ENCODE measurements at regions not wholly inside any gene's neighbourhood (a gene's known extent, or its start where the extent isn't known, plus 50 kb on each side); places are given as distances from the start of the nearest gene placed in this dataset.

DNA sequence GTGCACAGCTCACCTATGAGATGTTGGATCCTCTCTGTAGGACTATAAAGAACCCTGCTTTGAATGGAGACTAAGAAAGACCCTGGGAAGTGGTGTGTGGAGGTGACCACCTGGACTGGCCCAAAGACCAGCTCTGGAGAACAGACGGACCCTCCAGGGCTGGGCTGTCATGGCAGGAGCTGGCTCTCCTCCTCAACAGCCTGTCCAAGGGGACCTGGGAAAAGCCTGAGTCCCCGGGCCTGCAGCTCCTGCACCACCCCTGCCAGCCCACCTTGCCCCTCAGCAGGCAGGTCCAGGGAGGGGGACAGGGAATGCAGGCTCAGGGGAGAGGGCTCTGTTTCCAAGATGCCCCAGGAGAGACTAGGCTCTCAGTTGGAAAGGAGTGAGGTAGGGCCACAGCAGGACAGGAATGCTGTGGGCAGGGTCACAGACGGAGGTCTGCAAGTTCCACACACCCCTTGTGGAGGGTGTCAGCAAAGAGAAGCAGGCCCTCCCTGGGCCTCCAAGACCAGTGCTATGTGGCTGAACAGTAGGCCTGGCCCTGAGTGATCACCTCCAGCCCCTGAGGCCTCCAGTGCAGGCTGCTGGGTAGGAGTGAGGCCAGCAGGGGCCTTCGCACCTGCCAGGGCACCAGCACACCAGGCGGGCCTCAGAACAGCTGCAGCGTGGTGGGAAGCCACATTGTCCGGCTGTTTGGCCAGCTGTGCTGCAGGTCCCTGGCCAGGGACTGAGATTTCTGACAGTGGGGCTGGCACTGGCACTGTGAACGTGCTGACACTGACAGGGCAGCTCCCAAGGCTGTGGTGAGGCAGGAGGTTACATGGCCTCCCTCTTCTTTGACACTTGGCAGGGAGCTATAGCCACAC lies 86.4 kb upstream of the OTOS start:
- no peak for DNase-seq (ENCODE audit: low spot score)

DNA sequence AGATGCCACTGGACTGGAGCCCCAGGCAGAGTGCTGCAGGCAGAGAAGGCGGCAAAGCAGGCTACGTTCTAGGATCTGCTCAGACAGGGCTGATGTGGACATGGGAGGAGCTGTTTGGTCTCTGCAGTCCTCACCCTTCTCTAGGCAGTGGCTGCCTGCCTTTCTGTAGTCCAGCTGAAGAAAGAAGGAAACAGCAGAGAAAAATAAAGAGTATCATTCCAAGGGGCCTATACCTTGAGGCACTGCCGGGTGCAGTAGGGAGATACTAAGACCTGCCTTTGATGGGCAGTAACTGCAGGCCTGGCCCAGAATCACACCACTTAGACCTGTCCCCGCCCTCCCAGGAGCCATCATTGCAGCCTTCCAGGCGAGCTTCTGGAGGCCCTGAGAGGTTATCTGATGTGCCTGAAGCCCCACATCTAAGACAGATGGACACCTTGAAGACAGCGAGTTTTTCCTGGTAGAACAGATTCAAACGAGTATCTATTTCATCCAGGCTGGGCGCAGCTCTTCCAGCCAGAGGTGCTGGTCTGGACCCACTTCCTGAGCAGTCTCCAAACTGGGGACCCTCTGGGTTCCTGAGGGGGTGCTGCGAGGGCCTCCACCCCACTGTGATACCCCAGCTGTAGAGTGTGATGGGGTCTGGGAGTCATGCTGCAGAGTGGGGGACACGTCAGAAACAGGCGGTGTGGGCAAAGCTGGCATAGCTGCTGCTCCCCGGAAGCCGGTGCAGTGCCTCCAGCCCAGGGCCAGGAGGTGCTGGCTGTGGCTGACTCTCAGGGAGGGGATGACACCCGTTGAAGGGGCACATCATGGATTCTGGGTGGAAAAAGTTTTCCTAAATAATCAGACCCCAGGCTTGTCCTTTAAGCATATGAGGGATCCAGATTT lies 87.3 kb upstream of the OTOS start:
- DNase-seq (ENCODE audit: low spot score) = no peak

DNA sequence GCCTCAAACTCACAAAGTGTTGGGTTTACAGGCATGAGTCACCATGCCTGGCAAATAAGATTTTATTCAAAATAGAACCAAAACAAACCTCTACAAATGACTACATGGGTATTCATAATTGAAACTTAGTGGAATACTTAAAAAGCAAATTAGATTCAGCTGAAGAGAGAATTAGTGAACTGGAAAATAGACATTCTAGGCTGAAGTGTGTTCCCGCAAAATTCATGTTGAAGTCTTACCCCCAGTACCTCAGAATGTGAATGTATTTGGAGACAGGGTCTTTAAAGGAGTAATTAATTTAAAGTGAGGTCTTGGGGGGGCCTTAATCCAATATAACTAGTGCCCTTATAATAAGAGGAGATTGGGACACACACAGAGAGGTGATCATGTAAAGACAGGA lies 88.5 kb upstream of the OTOS start:
- DNase-seq (ENCODE audit: low spot score) = no peak

DNA sequence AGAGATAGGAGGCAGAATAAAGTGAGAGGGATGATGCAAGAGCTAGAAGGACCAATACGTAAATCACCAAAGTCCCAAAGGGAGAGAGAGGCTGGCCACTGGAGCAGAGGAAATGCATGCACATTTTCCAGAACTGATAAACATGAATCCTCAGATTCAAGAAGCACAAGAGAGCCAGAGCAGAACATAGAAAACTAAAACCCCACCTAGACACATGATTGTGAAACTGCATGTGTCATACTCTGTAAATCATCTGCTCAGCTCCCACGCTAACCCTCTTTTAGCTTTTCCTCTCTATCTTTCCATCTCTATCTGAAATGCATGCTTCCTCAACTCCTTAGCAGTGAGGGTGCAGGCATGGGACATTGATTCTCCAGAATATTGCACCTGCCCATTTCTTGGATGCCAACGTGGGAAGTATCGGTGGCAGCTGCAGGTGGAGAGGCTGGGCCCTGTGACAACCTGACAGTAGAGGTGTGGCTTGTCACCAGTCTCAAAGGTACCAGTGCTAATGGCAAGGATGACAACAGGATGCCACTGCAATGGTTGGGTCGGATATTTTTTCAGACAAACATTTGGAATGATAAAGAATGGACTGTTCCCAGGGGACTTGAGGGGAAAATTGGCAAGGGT lies 89.3 kb upstream of the OTOS start:
- no peak for DNase-seq (ENCODE audit: low spot score)

DNA sequence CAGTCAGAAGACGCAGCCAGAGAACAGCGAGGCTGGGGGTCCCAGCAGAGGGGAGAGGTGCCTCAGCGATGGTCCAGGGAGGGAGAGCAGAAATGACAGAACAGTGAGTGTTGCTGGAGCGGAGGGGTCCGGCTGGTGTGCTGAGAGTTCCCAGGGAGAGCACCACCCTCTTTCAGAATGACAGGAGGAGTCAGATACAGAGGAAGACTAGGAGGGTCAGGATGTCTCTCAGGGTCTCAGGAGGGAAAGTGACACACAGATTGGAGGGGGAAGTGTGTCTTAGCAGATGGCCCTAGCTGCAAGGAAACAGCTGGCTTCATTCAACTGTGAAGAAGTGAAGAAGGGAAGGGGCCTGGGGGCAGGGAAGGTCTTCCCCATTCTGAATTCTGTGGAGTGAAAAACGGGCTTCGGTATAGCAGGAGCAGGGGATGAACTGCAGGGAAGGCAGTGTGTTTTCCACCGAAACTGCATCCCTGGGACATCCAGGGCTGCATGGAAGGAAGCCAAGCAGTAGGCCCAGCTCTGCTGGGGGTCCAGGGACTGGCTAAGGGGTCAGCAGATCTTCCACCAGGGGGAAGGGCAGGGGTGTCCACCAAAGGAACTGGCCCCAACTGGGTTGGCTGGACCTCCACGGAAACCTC lies 90.0 kb upstream of the OTOS start:
- no peak for DNase-seq (ENCODE audit: low spot score)

DNA sequence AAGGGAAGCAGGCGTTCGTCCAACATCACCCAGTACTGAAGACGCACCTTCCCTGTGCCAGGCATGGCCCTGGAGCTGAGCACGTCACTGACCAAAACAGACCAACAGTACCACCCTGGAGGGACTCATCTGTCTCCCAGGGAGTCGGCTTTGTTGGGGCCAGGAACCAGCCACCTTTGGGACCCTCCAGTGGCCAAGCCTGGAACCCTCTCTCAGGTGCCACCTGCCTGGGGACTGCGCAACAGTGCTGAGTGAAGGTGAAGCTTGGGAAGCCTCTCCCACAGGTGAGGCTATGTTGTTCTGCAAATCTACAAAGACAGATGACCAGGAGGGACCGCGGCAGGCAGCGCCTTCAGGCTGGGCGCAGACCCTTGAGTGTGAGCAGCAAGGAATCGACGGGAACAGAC lies 91.4 kb upstream of the OTOS start:
- DNase-seq (ENCODE audit: low spot score) = no peak

DNA sequence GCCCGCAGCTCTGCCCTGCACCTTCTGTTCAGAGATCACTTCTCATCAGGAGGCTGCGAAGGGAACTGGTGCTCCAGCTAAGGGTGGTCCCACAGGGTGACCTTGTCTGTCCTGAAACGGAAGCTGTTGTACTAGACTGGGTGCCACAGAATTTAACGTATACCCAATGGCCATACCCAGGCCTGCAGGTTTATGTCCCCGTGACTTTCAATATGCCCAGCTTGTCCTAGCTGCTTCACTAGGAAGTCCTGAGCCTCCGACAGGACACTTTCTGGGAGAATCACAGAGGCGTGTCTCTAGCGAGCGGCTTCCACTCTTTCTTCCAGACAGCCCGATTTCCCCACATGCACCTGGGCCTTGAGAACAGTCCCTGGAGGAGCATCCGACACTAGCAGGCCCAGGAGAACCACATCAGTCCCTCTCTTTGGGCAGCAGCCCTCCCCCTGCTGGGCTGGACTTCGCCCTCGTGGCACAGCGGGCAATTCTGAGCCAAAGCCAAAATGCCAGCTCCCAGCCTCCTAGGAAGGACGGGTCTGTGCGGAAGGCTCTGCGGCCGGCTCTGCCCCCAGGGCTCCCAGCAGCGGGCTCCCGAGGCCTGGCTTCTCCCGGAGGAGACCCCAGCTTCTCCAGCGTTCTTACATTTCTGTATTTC lies 91.9 kb upstream of the OTOS start:
- no peak for DNase-seq (ENCODE audit: low spot score)

GRCh38 chr2:240232961-240233884 lies 92.8 kb upstream of the OTOS start:
- peak; percentile 87 for DNase-seq (ENCODE audit: low spot score)

GRCh38 chr2:240233885-240234502 lies 93.5 kb upstream of the OTOS start:
- no peak for DNase-seq (ENCODE audit: low spot score)

- DNase-seq (ENCODE audit: low spot score) = peak; percentile 23
Observed at GRCh38 chr2:240234503-240234951, 94.1 kb upstream of the OTOS start.

GRCh38 chr2:240235149-240235803 lies 94.8 kb upstream of the OTOS start:
- DNase-seq (ENCODE audit: low spot score) = no peak

GRCh38 chr2:240235811-240236210 lies 95.4 kb upstream of the OTOS start:
- DNase-seq (ENCODE audit: low spot score) = no peak

GRCh38 chr2:240236217-240237111 lies 96.0 kb upstream of the OTOS start:
- DNase-seq (ENCODE audit: low spot score) = no peak

DNA sequence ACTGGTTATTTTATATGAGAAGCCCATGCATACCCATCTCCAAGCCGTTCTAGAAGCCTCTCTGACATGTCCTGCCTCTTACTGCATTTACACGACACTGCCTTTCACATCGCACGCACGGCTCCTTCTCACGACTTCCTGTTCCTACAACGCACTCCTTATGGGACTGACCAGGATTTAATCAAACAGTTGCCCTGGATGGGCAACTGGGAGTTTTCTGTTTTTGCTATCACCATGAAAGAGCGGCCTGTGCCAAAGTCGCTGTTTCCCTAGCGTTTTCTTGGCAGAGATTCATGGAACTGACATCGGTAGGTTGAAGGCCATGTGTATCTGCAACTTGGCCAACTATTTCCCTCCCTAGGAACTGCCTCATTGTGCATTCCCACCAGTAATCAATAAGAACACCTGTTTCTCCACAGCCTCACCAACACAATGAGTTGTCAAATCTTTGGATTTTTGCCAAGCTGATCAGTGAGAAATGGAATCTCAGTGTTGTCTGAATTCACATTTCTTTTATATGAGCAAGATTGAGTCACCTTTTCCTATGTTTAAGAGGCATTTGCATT lies 97.2 kb upstream of the OTOS start:
- DNase-seq (ENCODE audit: low spot score) = peak; percentile 45

DNA sequence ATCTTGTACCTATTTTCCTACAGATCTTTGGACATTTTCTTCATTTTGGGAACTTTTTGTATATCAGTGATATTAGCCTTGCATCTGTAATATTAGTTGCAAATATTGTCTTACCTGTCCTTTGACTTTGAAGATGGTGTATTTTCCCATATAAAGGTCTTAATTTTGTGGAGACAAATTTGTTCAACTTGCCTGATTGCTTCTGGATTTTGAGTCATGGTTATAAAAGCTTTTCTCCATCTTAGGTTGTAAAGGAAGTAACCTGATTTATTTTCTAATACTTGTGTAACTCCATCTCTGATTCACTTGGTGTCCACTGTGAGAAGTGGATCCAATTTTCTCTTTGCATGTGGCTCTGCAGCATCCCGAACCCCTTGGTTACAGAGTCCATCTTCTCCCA lies 97.7 kb upstream of the OTOS start:
- DNase-seq (ENCODE audit: low spot score) = no peak

GRCh38 chr2:240238786-240239185 lies 98.3 kb upstream of the OTOS start:
- no peak for DNase-seq (ENCODE audit: low spot score)

DNA sequence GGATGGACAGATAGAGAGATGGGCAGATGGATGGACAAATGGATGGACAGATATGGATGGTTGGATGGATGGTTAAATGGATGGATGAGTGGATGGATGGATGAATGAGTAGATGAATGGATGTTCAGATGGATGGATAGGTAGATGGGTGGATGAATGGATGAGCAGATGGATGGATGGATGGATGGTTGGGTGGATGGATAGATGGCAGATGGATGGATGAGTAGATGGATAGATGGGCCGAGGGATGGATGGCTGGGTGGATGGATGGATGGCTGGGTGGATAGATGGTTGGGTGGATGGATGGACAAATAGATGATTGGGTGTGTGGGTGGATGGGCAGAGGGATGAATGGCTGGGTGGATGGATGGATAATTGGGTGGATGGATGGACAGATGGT lies 98.9 kb upstream of the OTOS start:
- DNase-seq (ENCODE audit: low spot score) = no peak
